Fibroblast of lung (primary cell): ENCODE measurements at regions not wholly inside any gene's neighbourhood (a gene's known extent, or its start where the extent isn't known, plus 50 kb on each side); places are given as distances from the start of the nearest gene placed in this dataset.

Experiments used
- DNase-seq, 2 donors: peaks; one replicate each; pipeline versions ENCODE4 v3.0.0 to v3.0.0-alpha.2; 2010; ENCODE audit warnings: low read depth in 2 of 2
- H2AFZ ChIP-seq: 2 replicates; pipeline ENCODE4 v1.5.1; 2012; ENCODE audit warnings: low read length, control low read depth, inconsistent platforms
- H3K27ac ChIP-seq: 2 replicates; pipeline ENCODE4 v1.5.1; 2011; ENCODE audit warnings: low read length, control low read depth; ENCODE audit not compliant: insufficient read depth
- H3K27me3 ChIP-seq: 2 replicates; pipeline ENCODE4 v1.5.1; 2011; ENCODE audit warnings: mild to moderate bottlenecking, low read length; ENCODE audit not compliant: control insufficient read depth, insufficient read depth
- H3K36me3 ChIP-seq: 2 replicates; pipeline ENCODE4 v1.5.1; 2011; ENCODE audit warnings: low read length; ENCODE audit not compliant: control insufficient read depth, insufficient read depth
- H3K4me1 ChIP-seq: 2 replicates; pipeline ENCODE4 v1.5.1; 2011; ENCODE audit warnings: low read length; ENCODE audit not compliant: control insufficient read depth, insufficient read depth; ENCODE audit errors: extremely low read depth
- H3K4me2 ChIP-seq: 2 replicates; pipeline ENCODE4 v1.5.1; 2011; ENCODE audit warnings: low read length, control low read depth; ENCODE audit not compliant: insufficient read depth; ENCODE audit errors: extremely low read depth
- H3K4me3 ChIP-seq, 4 experiments: fragments of 200-600 bp in 1 of 4; sonication (generic) in 1 of 4; replicated peaks in 1 of 4; 2 replicates each; pipeline ENCODE4 v1.5.1; 2011 to 2016; ENCODE audit warnings: low read length in 4 of 4, low read depth in 3 of 4, mild to moderate bottlenecking in 3 of 4, control low read depth in 2 of 4, inconsistent platforms in 1 of 4, mixed read lengths in 1 of 4; ENCODE audit not compliant: insufficient read depth in 1 of 4; ENCODE audit errors: control extremely low read depth in 1 of 4
- H3K79me2 ChIP-seq: 2 replicates; pipeline ENCODE4 v1.5.1; 2012; ENCODE audit warnings: mild to moderate bottlenecking, low read length, inconsistent platforms; ENCODE audit not compliant: control insufficient read depth, insufficient read depth
- H3K9ac ChIP-seq: 2 replicates; pipeline ENCODE4 v1.5.1; 2011; ENCODE audit warnings: mild to moderate bottlenecking, low read length, control low read depth; ENCODE audit not compliant: insufficient read depth
- H3K9me3 ChIP-seq: 2 replicates; pipeline ENCODE4 v1.5.1; 2012; ENCODE audit warnings: low read depth, low read length; ENCODE audit not compliant: control insufficient read depth, insufficient read depth
- H4K20me1 ChIP-seq: 2 replicates; pipeline ENCODE4 v1.5.1; 2011; ENCODE audit warnings: low read length; ENCODE audit not compliant: control insufficient read depth, insufficient read depth; ENCODE audit errors: extremely low read depth
- EZH2 ChIP-seq: IDR thresholded peaks from 2 replicates; pipeline ENCODE4 v1.5.1; 2012; ENCODE audit warnings: low read length, control low read depth, mild to moderate bottlenecking; ENCODE audit errors: missing control alignments
- TF ChIP-seq, protein P1 (sequence below), 2 donors: IDR thresholded peaks in 1 of 2; conservative IDR thresholded peaks in 1 of 2; 1 replicate in 1 of 2; 2 replicates in 1 of 2; pipeline ENCODE4 v1.5.1; 2011 to 2012; ENCODE audit warnings: low read length in 2 of 2, control low read depth in 1 of 2, inconsistent platforms in 1 of 2, low read depth in 1 of 2, mild to moderate bottlenecking in 1 of 2

- Histone ChIP-seq H4K20me1 (no peaks in the 10 kb centered on the region), H3K4me2 (no peak overlapping the region), H3K4me1 (no peaks in the 10 kb centered on the region), H3K27ac (no peak overlapping the region), H3K4me3 (no peak overlapping the region), H3K27me3 (no peaks in the 10 kb centered on the region), H3K9me3 (no peaks in the 10 kb centered on the region), H2AFZ (no peak overlapping the region), H3K9ac (no peak overlapping the region), H3K79me2 (no peaks in the 10 kb centered on the region), H3K36me3 (no peaks in the 10 kb centered on the region)
- TF ChIP-seq, protein P1, sequence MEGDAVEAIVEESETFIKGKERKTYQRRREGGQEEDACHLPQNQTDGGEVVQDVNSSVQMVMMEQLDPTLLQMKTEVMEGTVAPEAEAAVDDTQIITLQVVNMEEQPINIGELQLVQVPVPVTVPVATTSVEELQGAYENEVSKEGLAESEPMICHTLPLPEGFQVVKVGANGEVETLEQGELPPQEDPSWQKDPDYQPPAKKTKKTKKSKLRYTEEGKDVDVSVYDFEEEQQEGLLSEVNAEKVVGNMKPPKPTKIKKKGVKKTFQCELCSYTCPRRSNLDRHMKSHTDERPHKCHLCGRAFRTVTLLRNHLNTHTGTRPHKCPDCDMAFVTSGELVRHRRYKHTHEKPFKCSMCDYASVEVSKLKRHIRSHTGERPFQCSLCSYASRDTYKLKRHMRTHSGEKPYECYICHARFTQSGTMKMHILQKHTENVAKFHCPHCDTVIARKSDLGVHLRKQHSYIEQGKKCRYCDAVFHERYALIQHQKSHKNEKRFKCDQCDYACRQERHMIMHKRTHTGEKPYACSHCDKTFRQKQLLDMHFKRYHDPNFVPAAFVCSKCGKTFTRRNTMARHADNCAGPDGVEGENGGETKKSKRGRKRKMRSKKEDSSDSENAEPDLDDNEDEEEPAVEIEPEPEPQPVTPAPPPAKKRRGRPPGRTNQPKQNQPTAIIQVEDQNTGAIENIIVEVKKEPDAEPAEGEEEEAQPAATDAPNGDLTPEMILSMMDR (conservative IDR thresholded peaks at IDR 0.05 in 1 of 2, IDR thresholded peaks at IDR 0.05 in 1 of 2; ENCODE audit: low read depth in 1 of 2, low read length in 2 of 2), result no peak
- TF ChIP-seq EZH2, result no peak
- peak in 1 of 2 donors; percentile 41 for DNase-seq
Measured at GRCh38 chr1:221793439-221794078, 51.7 kb upstream of the DUSP10 start.

DNA sequence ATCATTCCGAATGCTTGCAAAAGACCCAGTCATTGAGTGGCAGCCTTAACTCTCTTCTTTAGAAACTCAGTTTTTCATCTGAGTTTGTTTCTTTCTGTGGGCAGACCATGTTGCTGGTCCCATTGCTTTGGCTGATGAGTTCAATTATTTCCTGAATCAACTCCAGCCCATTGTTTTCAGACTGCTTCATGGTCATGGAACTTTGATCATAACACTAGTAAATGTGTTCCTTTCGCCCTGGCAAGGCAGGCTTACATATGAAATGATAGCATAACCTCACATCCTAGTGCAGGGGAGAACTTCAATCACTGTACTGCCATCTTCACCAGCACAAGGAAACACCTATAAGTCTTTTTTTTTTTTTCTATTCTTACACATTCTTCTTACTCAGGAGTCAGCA, 50.0 kb upstream of the DUSP10 start:
- Histone ChIP-seq H3K4me2 (no peak overlapping the region), H3K4me1 (no peaks in the 10 kb centered on the region), H3K27me3 (no peaks in the 10 kb centered on the region), H3K9me3 (no peaks in the 10 kb centered on the region), H3K9ac (no peak overlapping the region), H2AFZ (no peak overlapping the region), H3K36me3 (no peaks in the 10 kb centered on the region), H3K4me3 (no peak overlapping the region), H3K27ac (no peak overlapping the region), H4K20me1 (no peaks in the 10 kb centered on the region), H3K79me2 (no peaks in the 10 kb centered on the region)
- DNase-seq, result no peak
- no peak for TF ChIP-seq EZH2
- TF ChIP-seq, protein P1 (conservative IDR thresholded peaks at IDR 0.05 in 1 of 2, IDR thresholded peaks at IDR 0.05 in 1 of 2; ENCODE audit: low read depth in 1 of 2, low read length in 2 of 2), result no peak
